ENCODE measurements at regions not wholly inside any gene's neighbourhood (a gene's known extent, or its start where the extent isn't known, plus 50 kb on each side); places are given as distances from the start of the nearest gene placed in this dataset.

DNA sequence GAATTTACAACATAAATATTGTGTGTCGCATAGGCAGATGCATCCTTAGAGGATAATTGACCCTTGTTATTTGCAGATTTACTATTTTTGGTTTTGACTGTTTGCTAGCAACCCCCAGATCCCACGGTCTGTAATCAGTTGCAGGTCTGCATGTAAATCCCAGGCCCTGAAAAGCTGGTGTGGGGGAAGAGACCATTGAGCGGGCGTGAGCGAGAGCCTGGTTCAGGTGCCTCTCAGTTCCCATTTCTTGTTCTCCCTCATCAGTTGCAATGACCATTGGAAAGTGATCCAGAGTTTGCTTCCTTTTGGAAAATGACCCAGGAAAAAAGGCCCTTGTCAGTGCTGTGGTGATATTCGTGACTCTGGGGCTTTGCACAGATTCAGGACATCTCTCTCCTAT, 238.9 kb downstream of the UACA start:
- no peak overlapping the region for H3K4me3 Mint-ChIP-seq
- no peak overlapping the region for H3K27ac Mint-ChIP-seq
- no peak for DNase-seq
- H3K36me3 Mint-ChIP-seq (ENCODE audit: insufficient read depth in 2 of 2): peaks cover 0 to 1% of the 10 kb centered on the region in 2 donors
- no peak for ATAC-seq (replicated peaks in 1 of 2)
- no peaks in the 10 kb centered on the region for H3K27me3 Mint-ChIP-seq (ENCODE audit: low read depth)
- peaks cover 36% of the 10 kb centered on the region for H3K4me1 Mint-ChIP-seq (ENCODE audit: low read depth)
- H3K9me3 Mint-ChIP-seq: no peaks in the 10 kb centered on the region

DNA sequence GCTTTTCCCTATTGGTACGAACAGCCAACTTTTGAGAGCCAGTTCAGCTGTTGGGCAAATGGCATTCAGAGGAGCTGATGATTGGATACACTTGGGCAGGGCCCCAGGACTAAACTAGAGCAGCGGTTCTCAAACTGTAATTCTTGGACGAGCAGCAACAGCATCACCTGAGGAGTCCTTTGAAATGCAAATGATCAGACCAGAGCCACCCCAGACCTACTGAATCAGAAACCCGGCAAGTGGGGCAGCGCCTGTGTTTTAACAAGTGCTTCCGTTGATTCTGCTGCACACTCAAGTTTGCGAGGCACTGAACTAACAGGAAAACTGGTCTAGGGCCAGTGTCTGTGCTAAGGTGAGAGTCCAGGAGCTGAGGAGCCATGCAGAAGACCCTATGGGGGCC, 239.7 kb downstream of the UACA start:
- H3K4me1 Mint-ChIP-seq (ENCODE audit: low read depth): peaks cover 27% of the 10 kb centered on the region

DNA sequence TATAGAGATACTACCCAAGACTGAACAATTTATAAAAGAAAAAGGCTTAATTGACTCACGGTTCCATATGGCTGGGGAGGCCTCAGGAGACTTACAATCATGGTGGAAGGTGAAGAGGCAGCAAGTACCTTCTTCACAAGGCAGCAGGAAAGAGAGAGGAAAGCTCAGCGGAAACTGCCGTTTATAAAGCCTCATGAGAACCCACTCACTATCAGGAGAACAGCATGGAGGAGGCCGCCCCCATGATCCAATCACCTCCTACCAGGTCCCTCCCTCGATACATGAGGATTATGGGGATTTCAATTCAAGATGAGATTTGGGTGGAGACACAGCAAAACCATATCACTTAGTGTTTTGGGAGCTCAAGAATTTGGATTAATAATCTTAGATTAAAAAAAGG, 240.2 kb downstream of the UACA start:
- Mint-ChIP-seq H3K27ac (no peak overlapping the region), H3K9me3 (no peaks in the 10 kb centered on the region), H3K4me3 (no peak overlapping the region), H3K4me1 (ENCODE audit: low read depth) (peaks cover 23% of the 10 kb centered on the region), H3K27me3 (ENCODE audit: low read depth) (peaks cover 10% of the 10 kb centered on the region), H3K36me3 (ENCODE audit: insufficient read depth in 2 of 2) (peaks cover 0 to 1% of the 10 kb centered on the region in 2 donors)
- DNase-seq: no peak
- no peak for ATAC-seq (replicated peaks in 1 of 2)

More for the DNA sequence above, 239.7 kb downstream of the UACA start:
- Mint-ChIP-seq H3K36me3 (ENCODE audit: insufficient read depth in 2 of 2) (peaks cover 0 to 1% of the 10 kb centered on the region in 2 donors), H3K27ac (no peak overlapping the region), H3K9me3 (no peaks in the 10 kb centered on the region), H3K4me3 (no peak overlapping the region), H3K27me3 (ENCODE audit: low read depth) (peaks cover 6% of the 10 kb centered on the region)
- DNase-seq (no peak), ATAC-seq (replicated peaks in 1 of 2) (no peak)

DNA sequence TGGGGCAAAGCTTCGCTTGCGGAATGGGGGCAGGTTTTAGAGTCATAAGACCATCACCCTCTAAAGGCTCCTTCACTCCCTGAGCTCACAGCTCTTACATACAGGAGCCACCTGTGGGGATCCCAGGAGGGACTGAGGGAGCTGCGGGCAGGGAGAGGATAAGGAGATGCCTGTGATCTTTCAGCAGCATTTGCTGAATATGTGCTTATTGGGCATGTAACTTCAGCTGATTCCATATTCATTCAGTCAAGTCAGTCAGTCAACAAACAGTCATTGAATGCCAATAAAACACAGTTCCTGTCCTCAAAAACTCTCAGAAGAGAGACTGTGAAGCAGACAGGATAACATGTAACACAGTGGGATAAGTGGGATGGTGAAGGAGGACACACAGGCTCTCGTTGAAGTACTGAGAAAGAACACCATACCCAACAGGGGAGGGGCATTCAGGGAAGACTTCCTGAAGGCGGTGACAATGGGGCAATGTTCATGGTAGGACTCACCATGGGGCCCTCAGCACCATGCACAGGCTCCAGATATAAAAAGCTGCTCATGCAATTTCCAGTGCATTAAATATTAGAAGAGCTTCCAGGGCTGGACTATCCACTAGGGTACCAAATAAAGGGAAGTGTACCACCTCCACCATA, 240.9 kb downstream of the UACA start:
- no peak overlapping the region for H3K27ac Mint-ChIP-seq
- DNase-seq: no peak
- no peaks in the 10 kb centered on the region for H3K9me3 Mint-ChIP-seq
- peaks cover 16% of the 10 kb centered on the region for H3K4me1 Mint-ChIP-seq (ENCODE audit: low read depth)
- no peak for ATAC-seq (replicated peaks in 1 of 2)
- no peak overlapping the region for H3K4me3 Mint-ChIP-seq
- peaks cover 16% of the 10 kb centered on the region for H3K27me3 Mint-ChIP-seq (ENCODE audit: low read depth)
- no peaks in the 10 kb centered on the region for H3K36me3 Mint-ChIP-seq (ENCODE audit: insufficient read depth in 2 of 2)

DNA sequence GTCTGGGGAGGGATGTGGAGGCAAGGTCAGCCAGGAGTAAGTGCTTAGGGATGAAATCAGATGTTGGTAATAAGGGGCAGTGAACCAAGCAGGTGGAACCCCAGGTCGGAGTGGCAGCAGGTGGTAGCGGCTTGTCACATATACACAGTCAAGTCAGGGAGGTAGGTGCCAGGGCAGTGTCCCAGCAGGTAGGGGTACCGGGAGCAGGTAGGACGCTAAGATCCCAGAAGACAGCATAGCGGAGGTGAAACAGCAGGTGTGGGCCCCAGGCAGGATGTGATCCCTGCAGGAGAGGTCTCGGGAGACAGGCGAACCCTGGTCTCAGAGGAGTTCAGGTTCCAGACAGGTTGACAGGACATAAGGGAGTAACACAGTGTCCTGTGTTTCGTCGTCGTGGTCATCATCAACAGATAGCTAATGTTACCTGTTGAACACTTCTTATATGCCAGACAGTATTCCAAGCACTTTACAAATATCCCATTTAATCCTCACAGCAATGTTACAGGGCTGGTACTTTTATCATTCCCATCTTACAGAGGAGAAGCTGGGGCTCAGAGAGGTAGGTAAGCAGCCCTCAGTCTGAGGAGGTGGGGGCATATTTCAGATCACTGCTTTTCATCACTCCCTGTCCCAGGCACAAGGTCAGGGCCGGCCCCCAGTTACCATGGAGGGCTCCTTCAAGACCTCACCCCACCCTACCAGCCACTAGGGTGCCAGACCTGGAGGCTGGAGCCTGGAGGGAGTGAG, 241.6 kb downstream of the UACA start:
- Mint-ChIP-seq H3K4me3 (no peak overlapping the region), H3K4me1 (ENCODE audit: low read depth) (peaks cover 9% of the 10 kb centered on the region), H3K36me3 (ENCODE audit: insufficient read depth in 2 of 2) (no peaks in the 10 kb centered on the region), H3K27ac (no peak overlapping the region), H3K27me3 (ENCODE audit: low read depth) (peaks cover 16% of the 10 kb centered on the region), H3K9me3 (no peaks in the 10 kb centered on the region)
- ATAC-seq (replicated peaks in 1 of 2) (no peak), DNase-seq (no peak)

DNA sequence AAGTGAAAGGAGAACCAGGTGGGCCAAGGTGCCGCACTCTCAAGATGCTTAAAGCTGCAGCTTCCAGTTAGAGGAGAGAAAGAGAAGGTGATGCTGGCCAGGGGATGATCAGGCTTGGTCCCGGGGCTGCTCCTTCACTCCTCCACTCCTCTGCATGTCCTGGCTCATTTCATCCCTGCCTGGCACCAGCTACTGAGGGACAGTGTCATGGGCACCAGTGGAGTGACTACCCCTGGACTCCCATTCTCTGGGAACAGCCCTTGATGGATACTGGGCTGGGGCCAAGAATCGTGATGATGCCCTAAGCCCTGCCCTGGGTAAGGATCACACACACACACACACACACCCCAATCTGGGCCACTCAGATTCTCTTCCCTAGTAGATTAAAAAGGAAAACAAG, 243.7 kb downstream of the UACA start:
- Mint-ChIP-seq H3K27ac (no peak overlapping the region), H3K27me3 (ENCODE audit: low read depth) (peaks cover 23% of the 10 kb centered on the region), H3K4me3 (no peak overlapping the region), H3K4me1 (ENCODE audit: low read depth) (no peaks in the 10 kb centered on the region), H3K9me3 (no peaks in the 10 kb centered on the region), H3K36me3 (ENCODE audit: insufficient read depth in 2 of 2) (no peaks in the 10 kb centered on the region)
- ATAC-seq (replicated peaks in 1 of 2): no peak
- DNase-seq: no peak

DNA sequence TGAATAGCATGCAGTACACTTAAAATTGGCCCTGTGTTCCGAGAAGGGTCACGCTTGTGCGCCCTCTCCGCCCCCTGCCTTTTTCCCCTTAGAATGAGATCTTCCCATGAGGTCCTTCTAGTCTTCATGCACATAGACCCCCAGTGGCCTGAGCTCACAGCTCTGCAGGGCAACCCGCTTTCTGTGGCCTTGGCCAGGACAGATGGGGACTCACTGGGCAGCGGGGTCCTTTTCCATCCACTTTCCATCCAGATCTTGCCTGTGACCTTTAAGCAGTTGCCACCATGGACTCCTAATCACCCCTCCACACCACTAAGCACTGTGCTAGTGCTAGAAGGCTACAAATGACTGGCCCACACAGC, 244.4 kb downstream of the UACA start:
- H3K4me3 Mint-ChIP-seq: no peak overlapping the region
- no peak overlapping the region for H3K27ac Mint-ChIP-seq
- H3K27me3 Mint-ChIP-seq (ENCODE audit: low read depth): peaks cover 26% of the 10 kb centered on the region
- ATAC-seq (replicated peaks in 1 of 2): no peak
- no peak for DNase-seq
- H3K9me3 Mint-ChIP-seq: no peaks in the 10 kb centered on the region
- H3K36me3 Mint-ChIP-seq (ENCODE audit: insufficient read depth in 2 of 2): no peaks in the 10 kb centered on the region
- H3K4me1 Mint-ChIP-seq (ENCODE audit: low read depth): no peaks in the 10 kb centered on the region

DNA sequence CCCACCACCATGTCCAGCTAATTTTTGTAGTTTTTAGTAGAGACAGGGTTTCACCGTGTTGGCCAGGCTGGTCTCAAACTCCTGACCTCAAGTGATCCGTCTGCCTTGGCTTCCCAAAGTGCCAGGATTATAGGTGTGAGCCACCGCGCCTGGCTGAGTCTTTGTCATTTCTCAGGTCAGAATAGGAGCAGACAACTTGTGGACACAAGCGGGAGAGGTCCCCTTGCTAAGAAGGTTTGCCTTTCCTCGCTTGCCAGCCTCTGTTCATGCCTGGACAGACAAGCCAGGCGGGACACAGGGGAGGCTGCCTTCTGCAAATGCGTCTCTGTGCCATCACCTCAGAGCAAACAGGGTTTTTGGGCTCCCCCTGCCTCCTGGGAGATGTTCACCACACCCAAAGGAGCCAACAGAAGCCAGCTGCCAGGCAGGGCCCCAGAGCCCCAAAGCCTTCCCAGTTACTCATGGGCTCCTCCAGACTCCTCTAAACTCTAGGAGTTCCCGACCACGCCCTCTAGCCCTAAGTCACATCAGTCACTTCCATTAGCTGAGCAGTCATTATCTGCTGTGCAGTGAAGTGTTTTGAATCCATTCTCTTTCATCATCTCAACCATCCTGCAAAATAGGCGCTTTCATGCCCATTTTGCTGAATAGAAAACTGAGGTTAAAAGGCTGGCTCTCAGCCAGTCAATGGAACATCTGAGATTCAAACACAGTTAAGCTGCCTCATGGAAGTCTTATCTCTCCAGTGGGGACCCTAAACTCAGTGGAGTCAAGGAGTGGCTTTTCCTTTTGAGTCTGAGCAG, 245.0 kb downstream of the UACA start:
- ATAC-seq (replicated peaks in 1 of 2) (no peak), DNase-seq (no peak)
- H3K27ac Mint-ChIP-seq: no peak overlapping the region
- H3K27me3 Mint-ChIP-seq (ENCODE audit: low read depth): peaks cover 26% of the 10 kb centered on the region
- H3K4me1 Mint-ChIP-seq (ENCODE audit: low read depth): no peaks in the 10 kb centered on the region
- H3K4me3 Mint-ChIP-seq: no peak overlapping the region
- H3K9me3 Mint-ChIP-seq: no peaks in the 10 kb centered on the region
- no peaks in the 10 kb centered on the region for H3K36me3 Mint-ChIP-seq (ENCODE audit: insufficient read depth in 2 of 2)

DNA sequence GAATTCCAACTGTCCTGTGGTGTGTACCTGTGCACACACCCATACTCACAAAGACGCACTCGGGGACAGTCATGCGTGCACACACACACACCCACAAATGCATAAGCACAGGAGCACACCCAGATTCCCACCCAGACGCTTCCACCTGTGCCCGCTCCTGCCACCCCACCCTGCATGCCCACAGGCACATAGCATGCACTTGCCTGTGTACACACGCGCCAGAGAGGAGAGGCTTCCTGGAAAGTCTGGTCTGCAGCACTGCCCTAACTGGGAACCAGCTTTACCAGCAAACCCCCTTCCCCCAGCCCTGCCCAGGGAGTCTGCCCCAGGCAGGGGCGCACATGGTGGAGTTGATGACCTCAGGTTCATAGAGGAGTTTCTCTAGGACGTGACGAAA, 246.2 kb downstream of the UACA start:
- Mint-ChIP-seq H3K4me3 (no peak overlapping the region), H3K27ac (no peak overlapping the region), H3K36me3 (ENCODE audit: insufficient read depth in 2 of 2) (no peaks in the 10 kb centered on the region), H3K27me3 (ENCODE audit: low read depth) (peaks cover 26% of the 10 kb centered on the region), H3K4me1 (ENCODE audit: low read depth) (no peaks in the 10 kb centered on the region), H3K9me3 (no peaks in the 10 kb centered on the region)
- ATAC-seq (replicated peaks in 1 of 2): no peak
- no peak for DNase-seq

DNA sequence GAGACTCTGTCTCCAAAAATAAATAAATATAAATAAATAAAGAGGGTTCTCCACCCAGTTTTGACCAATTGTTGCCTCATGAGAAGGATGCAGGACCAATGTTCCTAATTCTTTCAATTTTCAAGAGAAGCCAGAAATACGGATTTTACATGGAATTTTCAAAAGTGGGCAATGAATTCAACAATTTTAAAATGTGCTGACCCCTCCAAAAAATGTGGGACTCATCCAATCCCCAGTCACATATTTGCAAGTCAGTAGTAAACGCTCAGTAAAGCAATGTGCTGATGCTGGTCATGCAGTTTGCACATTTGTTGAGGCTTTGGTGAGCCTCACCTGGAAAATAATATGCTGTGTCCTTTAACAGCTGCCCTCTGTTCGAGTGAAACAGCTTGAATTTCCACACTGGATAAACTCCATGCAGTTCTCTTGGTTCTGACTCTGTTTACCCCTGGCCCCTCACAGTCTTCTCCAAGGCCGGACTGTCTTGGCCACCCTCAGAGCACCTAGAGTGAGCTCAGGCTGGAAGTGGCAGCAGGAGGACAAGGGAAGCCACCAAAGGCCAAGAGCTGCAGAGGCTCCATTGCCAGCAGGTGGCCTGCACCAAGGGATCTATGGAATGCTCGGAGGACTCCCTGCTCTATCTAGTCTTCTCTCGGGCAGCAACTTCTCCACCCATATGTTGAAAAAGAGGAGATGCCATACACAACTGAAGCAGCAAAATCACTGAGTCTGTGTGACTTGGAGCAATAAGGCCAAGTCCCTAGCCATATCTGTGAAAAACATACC, 246.8 kb downstream of the UACA start:
- no peaks in the 10 kb centered on the region for H3K4me1 Mint-ChIP-seq (ENCODE audit: low read depth)
- DNase-seq: no peak
- no peak for ATAC-seq (replicated peaks in 1 of 2)

DNA sequence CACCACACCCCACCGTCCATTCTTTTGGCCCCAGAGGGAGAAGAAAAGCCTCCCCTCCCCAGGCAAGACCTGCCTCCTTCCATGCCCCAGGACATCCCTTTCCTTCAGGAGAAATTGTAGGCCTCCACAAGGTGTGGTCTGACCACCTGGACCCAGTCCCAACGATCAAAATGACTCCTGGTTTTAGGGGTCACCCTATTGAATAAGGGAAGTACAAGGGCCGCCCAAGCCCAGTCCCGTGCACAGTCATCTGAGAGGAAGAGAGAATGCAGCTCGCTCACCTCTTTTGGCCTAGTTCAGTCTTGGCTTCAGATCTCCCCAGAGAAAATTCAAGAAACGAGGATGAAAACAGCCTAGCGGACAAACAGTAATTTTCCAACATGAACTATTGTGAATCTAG, 249.1 kb downstream of the UACA start:
- no peak overlapping the region for H3K27ac Mint-ChIP-seq
- DNase-seq (no peak), ATAC-seq (replicated peaks in 1 of 2) (no peak)
- peaks cover 10 to 11% of the 10 kb centered on the region in 2 donors for H3K9me3 Mint-ChIP-seq
- H3K36me3 Mint-ChIP-seq (ENCODE audit: insufficient read depth in 2 of 2): peaks cover 10 to 12% of the 10 kb centered on the region in 2 donors
- peaks cover 9% of the 10 kb centered on the region for H3K4me1 Mint-ChIP-seq (ENCODE audit: low read depth)
- H3K4me3 Mint-ChIP-seq: no peak overlapping the region
- H3K27me3 Mint-ChIP-seq (ENCODE audit: low read depth): peaks cover 32% of the 10 kb centered on the region

More for the DNA sequence above, 246.8 kb downstream of the UACA start:
- no peak overlapping the region for H3K4me3 Mint-ChIP-seq
- H3K36me3 Mint-ChIP-seq (ENCODE audit: insufficient read depth in 2 of 2): peaks cover 0 to under 1% of the 10 kb centered on the region in 2 donors
- no peak overlapping the region for H3K27ac Mint-ChIP-seq
- H3K9me3 Mint-ChIP-seq: peaks cover 3% of the 10 kb centered on the region in 2 donors
- H3K27me3 Mint-ChIP-seq (ENCODE audit: low read depth): peaks cover 31% of the 10 kb centered on the region

DNA sequence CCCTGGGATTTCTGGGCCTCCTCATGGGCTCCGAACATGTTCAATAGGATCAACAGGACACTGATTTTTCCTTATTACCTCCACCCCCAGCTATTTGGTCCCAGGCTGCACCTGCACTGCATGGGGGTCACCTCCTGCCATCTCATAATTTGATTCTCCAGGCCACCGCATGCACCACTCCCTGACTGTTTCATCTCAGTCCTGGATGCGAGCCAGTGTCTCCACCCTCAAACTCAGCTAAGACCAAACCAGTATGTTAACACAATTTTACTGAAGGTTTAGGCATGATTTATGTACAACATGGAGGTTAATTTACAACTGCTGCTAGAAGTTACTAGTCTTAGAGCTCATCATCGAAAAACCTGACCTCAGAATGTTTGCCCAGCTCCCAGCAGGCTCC, 249.5 kb downstream of the UACA start:
- Mint-ChIP-seq H3K4me1 (ENCODE audit: low read depth) (peaks cover 13% of the 10 kb centered on the region), H3K27me3 (ENCODE audit: low read depth) (peaks cover 28% of the 10 kb centered on the region), H3K4me3 (no peak overlapping the region), H3K9me3 (peaks cover 10 to 11% of the 10 kb centered on the region in 2 donors), H3K36me3 (ENCODE audit: insufficient read depth in 2 of 2) (peaks cover 11 to 15% of the 10 kb centered on the region in 2 donors), H3K27ac (no peak overlapping the region)
- no peak for ATAC-seq (replicated peaks in 1 of 2)
- no peak for DNase-seq

Data from activated T-cell treated with anti-CD3 and anti-CD28 coated beads, Interleukin-2, amount 50 U/mL, for 72 hours (primary cell).